DOHH2 (cell line): ENCODE measurements at regions not wholly inside any gene's neighbourhood (a gene's known extent, or its start where the extent isn't known, plus 50 kb on each side); places are given as distances from the start of the nearest gene placed in this dataset.

Source experiments
- H3F3A ChIP-seq: fragments of 200-600 bp; sonication (generic), shearing (Covaris generic); 2 replicates; pipeline ENCODE4 v1.6.0; 2016; ENCODE audit warnings: antibody characterized with exemption, mild to moderate bottlenecking; ENCODE audit not compliant: control insufficient read depth, insufficient read depth
- H3K27ac ChIP-seq: fragments of 200-600 bp; sonication (generic); 2 replicates; pipeline ENCODE4 v1.5.1; 2014; ENCODE audit warnings: low read depth, mild to moderate bottlenecking, low read length, moderate library complexity
- H3K27me3 ChIP-seq: fragments of 200-600 bp; sonication (generic); 2 replicates; pipeline ENCODE4 v1.6.1; 2014; ENCODE audit warnings: mild to moderate bottlenecking, low read length, mixed read lengths; ENCODE audit not compliant: control insufficient read depth
- H3K36me3 ChIP-seq: fragments of 200-600 bp; sonication (generic); 2 replicates; pipeline ENCODE4 v1.6.1; 2014; ENCODE audit warnings: mild to moderate bottlenecking, low read length, moderate library complexity, mixed read lengths; ENCODE audit not compliant: control insufficient read depth
- H3K4me1 ChIP-seq: fragments of 200-600 bp; sonication (generic); 2 replicates; pipeline ENCODE4 v1.6.1; 2014; ENCODE audit warnings: mild to moderate bottlenecking, low read length, mixed read lengths; ENCODE audit not compliant: control insufficient read depth
- H3K4me2 ChIP-seq: fragments of 200-600 bp; sonication (generic); 2 replicates; pipeline ENCODE4 v1.6.0; 2014; ENCODE audit warnings: mild to moderate bottlenecking, low read length, moderate library complexity
- H3K4me3 ChIP-seq: fragments of 200-600 bp; sonication (generic); 2 replicates; pipeline ENCODE4 v1.5.1; 2014; ENCODE audit warnings: mild to moderate bottlenecking, low read length, mixed read lengths
- H3K79me2 ChIP-seq: fragments of 200-600 bp; sonication (generic); 2 replicates; pipeline ENCODE4 v1.6.1; 2014; ENCODE audit warnings: mild to moderate bottlenecking, low read length, mixed read lengths; ENCODE audit not compliant: control insufficient read depth
- H3K9me2 ChIP-seq: fragments of 200-600 bp; sonication (generic); replicated peaks from 2 replicates; pipeline ENCODE4 v1.6.1; 2014; ENCODE audit warnings: mild to moderate bottlenecking, low read length, mixed read lengths; ENCODE audit not compliant: control insufficient read depth
- H3K9me3 ChIP-seq: fragments of 200-600 bp; sonication (generic); 2 replicates; pipeline ENCODE4 v1.6.1; 2014; ENCODE audit warnings: antibody characterized with exemption, low read length, mixed read lengths; ENCODE audit not compliant: control insufficient read depth, insufficient read depth
- H4K20me1 ChIP-seq: fragments of 200-600 bp; sonication (generic); 2 replicates; pipeline ENCODE4 v1.6.0; 2014; ENCODE audit warnings: low read depth, mild to moderate bottlenecking, antibody characterized with exemption, low read length, moderate library complexity; ENCODE audit not compliant: control insufficient read depth, insufficient read depth
- CTCF ChIP-seq: fragments of 200-600 bp; sonication (generic); IDR thresholded peaks from one replicate; pipeline ENCODE4 v1.5.1; 2014; ENCODE audit warnings: antibody characterized with exemption, mild to moderate bottlenecking, low read depth, low read length; ENCODE audit not compliant: poor library complexity, severe bottlenecking
- EZH2phosphoT487 ChIP-seq: fragments of 200-600 bp; sonication (generic); IDR thresholded peaks from 2 replicates; pipeline ENCODE4 v1.6.1; 2017; ENCODE audit warnings: borderline replicate concordance, mild to moderate bottlenecking, antibody characterized with exemption, low read length, moderate library complexity, mixed read lengths

- TF ChIP-seq EZH2phosphoT487 = no peak
- Histone ChIP-seq H3K9me3 (no peaks in the 10 kb centered on the region), H3K27ac (no peak overlapping the region), H3F3A (no peaks in the 10 kb centered on the region), H3K9me2 (no peaks in the 10 kb centered on the region), H3K4me1 (no peaks in the 10 kb centered on the region), H3K4me3 (no peak overlapping the region), H3K36me3 (no peaks in the 10 kb centered on the region), H4K20me1 (no peaks in the 10 kb centered on the region), H3K4me2 (no peak overlapping the region), H3K27me3 (no peaks in the 10 kb centered on the region), H3K79me2 (no peaks in the 10 kb centered on the region)
Observed at GRCh38 chr18:75884728-75885127, 457.2 kb upstream of the SMIM21 start.

- Histone ChIP-seq H3K27ac (no peak overlapping the region), H3K36me3 (no peaks in the 10 kb centered on the region), H3K79me2 (no peaks in the 10 kb centered on the region), H3K9me2 (no peaks in the 10 kb centered on the region), H3K4me2 (no peak overlapping the region), H3K9me3 (no peaks in the 10 kb centered on the region), H4K20me1 (no peaks in the 10 kb centered on the region), H3K27me3 (no peaks in the 10 kb centered on the region), H3K4me1 (no peaks in the 10 kb centered on the region), H3F3A (no peaks in the 10 kb centered on the region), H3K4me3 (no peak overlapping the region)
- TF ChIP-seq CTCF (no peak), EZH2phosphoT487 (no peak)
Observed at GRCh38 chr18:75880925-75881504, 453.5 kb upstream of the SMIM21 start.

- no peaks in the 10 kb centered on the region for H3F3A ChIP-seq
- no peak overlapping the region for H3K27ac ChIP-seq
- H3K36me3 ChIP-seq = no peaks in the 10 kb centered on the region
- no peak for TF ChIP-seq EZH2phosphoT487
- TF ChIP-seq CTCF = no peak
- no peaks in the 10 kb centered on the region for H3K79me2 ChIP-seq
- no peak overlapping the region for H3K4me3 ChIP-seq
- no peaks in the 10 kb centered on the region for H3K4me1 ChIP-seq
- H4K20me1 ChIP-seq = no peaks in the 10 kb centered on the region
- no peak overlapping the region for H3K4me2 ChIP-seq
- H3K9me2 ChIP-seq = no peaks in the 10 kb centered on the region
- no peaks in the 10 kb centered on the region for H3K27me3 ChIP-seq
- H3K9me3 ChIP-seq = no peaks in the 10 kb centered on the region
Observed at GRCh38 chr18:75880266-75880665, 452.8 kb upstream of the SMIM21 start.

GRCh38 chr18:75879196-75879595 lies 451.7 kb upstream of the SMIM21 start:
- TF ChIP-seq CTCF (no peak), EZH2phosphoT487 (no peak)
- no peaks in the 10 kb centered on the region for H3K4me1 ChIP-seq
- H3K27ac ChIP-seq = no peak overlapping the region
- no peak overlapping the region for H3K4me3 ChIP-seq
- no peaks in the 10 kb centered on the region for H3K79me2 ChIP-seq
- no peaks in the 10 kb centered on the region for H3K27me3 ChIP-seq
- no peaks in the 10 kb centered on the region for H3K9me3 ChIP-seq
- H4K20me1 ChIP-seq = no peaks in the 10 kb centered on the region
- no peaks in the 10 kb centered on the region for H3F3A ChIP-seq
- no peaks in the 10 kb centered on the region for H3K9me2 ChIP-seq
- H3K36me3 ChIP-seq = no peaks in the 10 kb centered on the region
- H3K4me2 ChIP-seq = no peak overlapping the region
